Parathyroid adenoma (tissue), 2 donors: ENCODE measurements at regions not wholly inside any gene's neighbourhood (a gene's known extent, or its start where the extent isn't known, plus 50 kb on each side); places are given as distances from the start of the nearest gene placed in this dataset.

Experiments used
- H2AFZ ChIP-seq: fragments of 300-600 bp; sonication (generic); one replicate; pipeline ENCODE4 v1.7.0; 2017; ENCODE audit warnings: antibody characterized with exemption, mild to moderate bottlenecking
- H3K27ac ChIP-seq: fragments of 300-600 bp; sonication (generic); one replicate; pipeline ENCODE4 v1.7.0; 2017
- H3K27me3 ChIP-seq: fragments of 300-600 bp; sonication (generic); one replicate; pipeline ENCODE4 v1.7.0; 2017; ENCODE audit warnings: low read length; ENCODE audit not compliant: control insufficient read depth, insufficient read depth
- H3K36me3 ChIP-seq: fragments of 300-600 bp; sonication (generic); one replicate; pipeline ENCODE4 v1.7.0; 2017; ENCODE audit warnings: low read length; ENCODE audit not compliant: control insufficient read depth, insufficient read depth
- H3K4me1 ChIP-seq: fragments of 300-600 bp; sonication (generic); one replicate; pipeline ENCODE4 v1.7.0; 2017; ENCODE audit warnings: control low read depth
- H3K4me2 ChIP-seq: fragments of 300-600 bp; sonication (generic); one replicate; pipeline ENCODE4 v1.7.0; 2017; ENCODE audit warnings: low read length
- H3K4me3 ChIP-seq: fragments of 300-600 bp; sonication (generic); one replicate; pipeline ENCODE4 v1.7.0; 2017; ENCODE audit warnings: low read depth, low read length
- H3K79me2 ChIP-seq: fragments of 300-600 bp; sonication (generic); one replicate; pipeline ENCODE4 v1.7.0; 2017; ENCODE audit warnings: control low read depth
- H3K9ac ChIP-seq: fragments of 300-600 bp; sonication (generic); one replicate; pipeline ENCODE4 v1.7.0; 2017; ENCODE audit warnings: mild to moderate bottlenecking
- H3K9me3 ChIP-seq: fragments of 300-600 bp; sonication (generic); one replicate; pipeline ENCODE4 v1.7.0; 2017; ENCODE audit warnings: low read length; ENCODE audit not compliant: control insufficient read depth
- CTCF ChIP-seq: fragments of 300-600 bp; sonication (generic); IDR thresholded peaks from one replicate; pipeline ENCODE4 v1.7.0; 2017; ENCODE audit warnings: antibody characterized with exemption, mild to moderate bottlenecking
- donor health status: primary hyperparathyroidism.

- Histone ChIP-seq H2AFZ (no peak overlapping the region), H3K9me3 (no peaks in the 10 kb centered on the region)
These were observed 146.1 kb downstream of the SLC16A9 start for GRCh38 chr10:59563531-59563930.

GRCh38 chr10:59562126-59562525 is 147.5 kb downstream of the SLC16A9 start:
- no peak for TF ChIP-seq CTCF
- Histone ChIP-seq H2AFZ (no peak overlapping the region), H3K79me2 (no peaks in the 10 kb centered on the region), H3K9me3 (no peaks in the 10 kb centered on the region), H3K27ac (no peak overlapping the region), H3K9ac (no peak overlapping the region), H3K4me2 (no peak overlapping the region), H3K4me3 (no peak overlapping the region), H3K27me3 (no peaks in the 10 kb centered on the region), H3K36me3 (no peaks in the 10 kb centered on the region), H3K4me1 (no peaks in the 10 kb centered on the region)

More at GRCh38 chr10:59563531-59563930, 146.1 kb downstream of the SLC16A9 start:
- no peaks in the 10 kb centered on the region for H3K4me1 ChIP-seq
- H3K79me2 ChIP-seq = no peaks in the 10 kb centered on the region
- no peaks in the 10 kb centered on the region for H3K36me3 ChIP-seq
- no peaks in the 10 kb centered on the region for H3K27me3 ChIP-seq
- no peak overlapping the region for H3K4me2 ChIP-seq
- no peak overlapping the region for H3K4me3 ChIP-seq
- TF ChIP-seq CTCF = no peak
- H3K27ac ChIP-seq = no peak overlapping the region
- no peak overlapping the region for H3K9ac ChIP-seq

GRCh38 chr10:59561477-59562121 is 148.1 kb downstream of the SLC16A9 start:
- Histone ChIP-seq H3K9ac (no peak overlapping the region), H2AFZ (no peak overlapping the region), H3K36me3 (no peaks in the 10 kb centered on the region), H3K27me3 (no peaks in the 10 kb centered on the region), H3K27ac (no peak overlapping the region), H3K79me2 (no peaks in the 10 kb centered on the region), H3K4me1 (no peaks in the 10 kb centered on the region), H3K4me2 (no peak overlapping the region), H3K4me3 (no peak overlapping the region), H3K9me3 (no peaks in the 10 kb centered on the region)
- TF ChIP-seq CTCF = no peak

DNA sequence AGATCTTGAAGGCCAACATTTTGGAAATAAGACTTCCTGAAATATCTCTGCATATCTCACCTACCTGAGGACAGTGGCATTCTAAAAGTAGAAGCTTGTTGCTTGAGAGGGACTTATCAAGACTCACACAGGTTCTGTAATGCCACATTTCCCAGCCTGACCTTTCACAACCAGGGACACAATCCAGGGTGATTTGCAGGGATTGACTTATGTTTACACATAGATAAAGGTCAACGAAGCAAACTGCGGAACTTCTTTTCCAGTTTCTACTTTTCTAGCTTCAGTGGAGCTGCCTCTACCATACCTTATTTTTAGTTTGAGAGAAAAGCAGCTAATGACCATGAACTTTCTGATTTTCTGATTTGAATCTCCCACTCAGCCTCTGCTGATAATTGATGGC is 148.7 kb downstream of the SLC16A9 start:
- H3K9me3 ChIP-seq = no peaks in the 10 kb centered on the region
- no peaks in the 10 kb centered on the region for H3K27me3 ChIP-seq
- no peak overlapping the region for H3K4me2 ChIP-seq
- H3K4me3 ChIP-seq = no peak overlapping the region
- H3K36me3 ChIP-seq = no peaks in the 10 kb centered on the region
- no peak overlapping the region for H3K9ac ChIP-seq
- H3K79me2 ChIP-seq = no peaks in the 10 kb centered on the region
- no peak for TF ChIP-seq CTCF
- H2AFZ ChIP-seq = no peak overlapping the region
- no peak overlapping the region for H3K27ac ChIP-seq
- H3K4me1 ChIP-seq = no peaks in the 10 kb centered on the region

GRCh38 chr10:59560161-59560560 is 149.5 kb downstream of the SLC16A9 start:
- Histone ChIP-seq H3K4me3 (no peak overlapping the region), H3K36me3 (no peaks in the 10 kb centered on the region), H3K9ac (no peak overlapping the region), H3K79me2 (no peaks in the 10 kb centered on the region), H3K27me3 (no peaks in the 10 kb centered on the region), H2AFZ (no peak overlapping the region), H3K27ac (no peak overlapping the region), H3K9me3 (no peaks in the 10 kb centered on the region), H3K4me2 (no peak overlapping the region), H3K4me1 (no peaks in the 10 kb centered on the region)
- TF ChIP-seq CTCF = no peak
